Prostate gland (tissue), 2 donors: ENCODE measurements at regions not wholly inside any gene's neighbourhood (a gene's known extent, or its start where the extent isn't known, plus 50 kb on each side); places are given as distances from the start of the nearest gene placed in this dataset.

Source experiments
- DNase-seq: peaks from one replicate; pipeline ENCODE4 v3.0.0-alpha.2; 2019; ENCODE audit warnings: low spot score
- H3K27ac ChIP-seq, 2 donors: fragments of 200-600 bp; sonication (generic); 2 replicates each; pipeline ENCODE4 v1.5.1; 2017 to 2019
- H3K27me3 ChIP-seq: fragments of 200-600 bp; sonication (generic); replicated peaks from 2 replicates; pipeline ENCODE4 v1.5.1; 2019; ENCODE audit not compliant: insufficient read depth
- H3K36me3 ChIP-seq, 2 donors: fragments of 200-600 bp; sonication (generic); 1 replicate in 1 of 2; 2 replicates in 1 of 2; pipeline versions ENCODE4 v1.5.1 to v1.8.1; 2017 to 2019
- H3K4me1 ChIP-seq: fragments of 200-600 bp; sonication (generic); replicated peaks from 2 replicates; pipeline ENCODE4 v1.5.1; 2019
- H3K4me3 ChIP-seq, 2 donors: fragments of 200-600 bp; sonication (generic); 2 replicates each; pipeline ENCODE4 v1.5.1; 2017 to 2019
- H3K9me3 ChIP-seq: fragments of 200-600 bp; sonication (generic); 2 replicates; pipeline ENCODE4 v1.5.1; 2017
- CTCF ChIP-seq, 4 experiments: fragments of 200-600 bp in 2 of 4; fragments of 450-650 bp in 2 of 4; sonication (generic) in 2 of 4; IDR thresholded peaks; 1 replicate in 3 of 4; 2 replicates in 1 of 4; pipeline ENCODE4 v1.5.1; 2016 to 2019; ENCODE audit warnings: antibody characterized with exemption in 4 of 4, mild to moderate bottlenecking in 2 of 4, moderate library complexity in 2 of 4
- POLR2A ChIP-seq: fragments of 450-650 bp; IDR thresholded peaks from one replicate; pipeline ENCODE4 v1.6.1; 2016; ENCODE audit warnings: antibody characterized with exemption, mild to moderate bottlenecking
- POLR2AphosphoS5 ChIP-seq: sonication (generic); formaldehyde crosslinking; IDR thresholded peaks from one replicate; pipeline ENCODE4 v1.6.1; 2017; ENCODE audit warnings: antibody characterized with exemption
- WGBS: methylation state at CpG from one replicate; pipeline ENCODE4 v1.1.5; 2018; 5-methylcytosine and 5-hydroxymethylcytosine counted together
- intact Hi-C: fragments of 100-400 bp; cut with DNase I; formaldehyde crosslinking; loops from one replicate; pipeline ENCODE4 v1.14.2; 2022

GRCh38 chr2:52518678-52519077 lies 1248.9 kb upstream of the CHAC2 start:
- no peak for DNase-seq
- Histone ChIP-seq H3K27me3 (no peaks in the 10 kb centered on the region), H3K4me3 (no peak overlapping the region), H3K36me3 (no peaks in the 10 kb centered on the region), H3K9me3 (no peaks in the 10 kb centered on the region), H3K4me1 (no peaks in the 10 kb centered on the region), H3K27ac (no peak overlapping the region)
- TF ChIP-seq POLR2AphosphoS5 (no peak), POLR2A (no peak), CTCF (IDR thresholded peaks at IDR 0.05) (no peak)
- intact Hi-C loops = no loop called here

GRCh38 chr2:52512760-52513159 lies 1254.8 kb upstream of the CHAC2 start:
- H3K36me3 ChIP-seq = no peaks in the 10 kb centered on the region
- intact Hi-C loops = no loop called here
- no peak for TF ChIP-seq POLR2AphosphoS5
- no peak for TF ChIP-seq CTCF (IDR thresholded peaks at IDR 0.05)
- no peak for TF ChIP-seq POLR2A
- no peaks in the 10 kb centered on the region for H3K27me3 ChIP-seq
- no peak overlapping the region for H3K4me3 ChIP-seq
- no peak overlapping the region for H3K27ac ChIP-seq
- WGBS = 83% methylated on average over 5 of the region's 5 CpGs
- no peak for DNase-seq
- H3K9me3 ChIP-seq = no peaks in the 10 kb centered on the region
- no peaks in the 10 kb centered on the region for H3K4me1 ChIP-seq

- TF ChIP-seq POLR2AphosphoS5 = no peak
- TF ChIP-seq POLR2A = no peak
- TF ChIP-seq CTCF (IDR thresholded peaks at IDR 0.05) = no peak
- Histone ChIP-seq H3K27ac (no peak overlapping the region), H3K27me3 (no peaks in the 10 kb centered on the region), H3K4me3 (no peak overlapping the region), H3K36me3 (no peaks in the 10 kb centered on the region), H3K4me1 (no peaks in the 10 kb centered on the region), H3K9me3 (no peaks in the 10 kb centered on the region)
- no peak for DNase-seq
- intact Hi-C loops = no loop called here
- WGBS = 88% methylated on average over 1 of the region's 1 CpG
Measured at GRCh38 chr2:52510432-52510831, 1257.2 kb upstream of the CHAC2 start.

- no peak overlapping the region for H3K4me3 ChIP-seq
- H3K27ac ChIP-seq = no peak overlapping the region
- no peak for DNase-seq
- intact Hi-C loops = no loop called here
- 38% methylated on average over 2 of the region's 2 CpGs for WGBS
- no peaks in the 10 kb centered on the region for H3K27me3 ChIP-seq
- TF ChIP-seq POLR2A = no peak
- H3K9me3 ChIP-seq = no peaks in the 10 kb centered on the region
- no peaks in the 10 kb centered on the region for H3K4me1 ChIP-seq
- H3K36me3 ChIP-seq = no peaks in the 10 kb centered on the region
Measured at GRCh38 chr2:52502476-52502860, 1265.1 kb upstream of the CHAC2 start.

GRCh38 chr2:52501715-52502475 lies 1265.7 kb upstream of the CHAC2 start:
- Histone ChIP-seq H3K36me3 (no peaks in the 10 kb centered on the region), H3K4me1 (no peaks in the 10 kb centered on the region), H3K27me3 (no peaks in the 10 kb centered on the region), H3K27ac (no peak overlapping the region), H3K9me3 (no peaks in the 10 kb centered on the region), H3K4me3 (no peak overlapping the region)
- intact Hi-C loops = no loop called here
- WGBS = 70% methylated on average over 2 of the region's 2 CpGs
- no peak for DNase-seq
- TF ChIP-seq CTCF (IDR thresholded peaks at IDR 0.05) (no peak), POLR2A (no peak), POLR2AphosphoS5 (no peak)
